Neutrophil (primary cell): ENCODE measurements at regions not wholly inside any gene's neighbourhood (a gene's known extent, or its start where the extent isn't known, plus 50 kb on each side); places are given as distances from the start of the nearest gene placed in this dataset.
"Not testable (repeated sequence)": the region's sequence is repeated elsewhere in the genome, so short reads cannot be mapped to it uniquely, and the experiment has no call there.

ENCODE experiments used
- H3K27ac ChIP-seq: fragments of 200-600 bp; sonication (generic); 2 replicates; pipeline ENCODE4 v1.5.1; 2016; ENCODE audit warnings: mild to moderate bottlenecking, moderate library complexity
- H3K27me3 ChIP-seq: fragments of 200-600 bp; sonication (generic); 2 replicates; pipeline ENCODE4 v1.6.0; 2016; ENCODE audit warnings: mild to moderate bottlenecking
- H3K36me3 ChIP-seq: fragments of 200-600 bp; sonication (generic); 2 replicates; pipeline ENCODE4 v1.5.1; 2017
- H3K4me1 ChIP-seq, 2 experiments: fragments of 200-600 bp in 1 of 2; sonication (generic) in 1 of 2; 1 replicate in 1 of 2; 2 replicates in 1 of 2; pipeline versions ENCODE4 v1.5.1 to v1.6.1; 2013 to 2016; ENCODE audit warnings: low read depth in 1 of 2, low read length in 1 of 2, mild to moderate bottlenecking in 1 of 2, moderate library complexity in 1 of 2; ENCODE audit not compliant: control insufficient read depth in 1 of 2, insufficient read depth in 1 of 2
- H3K4me3 ChIP-seq, 2 experiments: fragments of 200-600 bp in 1 of 2; sonication (generic) in 1 of 2; 1 replicate in 1 of 2; 2 replicates in 1 of 2; pipeline ENCODE4 v1.5.1; 2013 to 2016; ENCODE audit warnings: low read depth in 1 of 2, low read length in 1 of 2, mild to moderate bottlenecking in 1 of 2, moderate library complexity in 1 of 2
- H3K9me3 ChIP-seq: fragments of 200-600 bp; sonication (generic); 2 replicates; pipeline ENCODE4 v1.5.1; 2016
- CTCF ChIP-seq: fragments of 200-600 bp; sonication (generic); IDR thresholded peaks from 2 replicates; pipeline ENCODE4 v1.5.1; 2016; ENCODE audit warnings: antibody characterized with exemption

GRCh38 chr6:140155451-140156126 is 781.1 kb upstream of the CITED2 start:
- H3K27me3 ChIP-seq = no peaks in the 10 kb centered on the region
- H3K36me3 ChIP-seq = no peaks in the 10 kb centered on the region
- H3K27ac ChIP-seq = no peak overlapping the region
- no peak for TF ChIP-seq CTCF
- no peaks in the 10 kb centered on the region for H3K9me3 ChIP-seq
- no peak overlapping the region for H3K4me3 ChIP-seq
- H3K4me1 ChIP-seq = no peaks in the 10 kb centered on the region

DNA sequence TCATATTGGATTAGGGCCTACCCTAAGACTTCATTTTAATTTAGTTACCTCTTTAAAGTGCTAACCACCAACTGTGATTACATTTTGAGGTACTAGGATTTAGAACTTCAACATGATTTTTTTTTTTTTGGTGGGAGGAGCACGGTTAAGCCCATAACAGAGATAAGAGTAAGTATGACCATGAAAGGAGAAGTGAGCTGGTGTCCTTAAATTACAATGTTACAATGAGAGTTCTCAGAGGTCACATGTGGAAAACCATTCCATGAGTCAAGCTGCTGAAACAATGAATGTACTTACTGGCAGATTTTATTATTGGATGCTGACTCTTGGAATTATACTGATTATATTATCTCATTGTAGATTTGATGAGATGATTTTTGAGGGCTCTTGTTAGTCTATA is 779.3 kb upstream of the CITED2 start:
- no peak overlapping the region for H3K27ac ChIP-seq
- no peak for TF ChIP-seq CTCF

DNA sequence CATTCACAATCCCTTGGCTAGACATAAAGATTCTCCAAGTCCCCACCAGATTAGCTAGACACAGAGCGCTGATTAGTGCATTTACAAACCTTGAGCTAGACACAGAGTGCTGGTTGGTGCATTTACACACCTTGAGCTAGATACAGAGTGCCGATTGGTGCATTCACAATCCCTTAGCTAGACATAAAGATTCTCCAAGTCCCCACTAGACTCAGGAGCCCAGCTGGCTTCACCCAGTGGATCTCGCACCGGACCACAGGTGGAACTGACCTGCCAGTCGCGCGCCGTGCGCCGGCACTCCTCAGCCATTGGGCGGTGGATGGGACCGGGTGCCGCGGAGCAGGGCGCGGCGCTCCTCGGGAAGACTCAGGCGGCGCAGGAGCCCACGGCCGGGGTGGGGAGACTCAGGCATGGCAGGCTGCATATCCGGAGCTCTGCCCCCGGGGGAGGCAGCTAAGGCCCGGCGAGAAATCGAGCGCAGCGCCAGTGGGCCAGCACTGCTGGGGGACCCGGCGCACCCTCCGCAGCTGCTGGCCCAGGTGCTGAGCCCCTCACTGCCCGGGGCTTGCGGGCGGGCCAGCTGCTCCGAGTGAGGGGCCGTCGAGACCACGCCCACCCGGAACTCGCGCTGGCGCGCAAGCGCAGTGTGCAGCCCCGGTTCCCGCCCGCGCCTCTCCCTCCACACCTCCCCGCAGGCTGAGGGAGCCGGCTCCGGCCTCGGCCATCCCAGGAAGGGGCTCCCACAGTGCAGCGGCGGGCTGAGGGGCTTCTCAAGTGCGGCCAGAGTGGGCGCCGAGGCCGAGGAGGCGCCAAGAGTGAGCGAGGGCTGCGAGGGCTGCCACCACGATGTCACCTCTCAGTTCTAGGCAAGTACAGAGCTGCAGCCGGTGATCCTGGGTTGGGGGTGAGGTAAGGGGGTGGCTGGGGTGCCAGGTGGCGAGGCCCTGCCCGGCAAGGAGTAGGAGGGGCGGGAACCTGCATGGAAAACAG is 773.7 kb upstream of the CITED2 start:
- not testable (repeated sequence) for H3K27ac ChIP-seq, H3K27me3 ChIP-seq, H3K4me1 ChIP-seq, H3K4me3 ChIP-seq, H3K36me3 ChIP-seq, H3K9me3 ChIP-seq

More for the DNA sequence above, 779.3 kb upstream of the CITED2 start:
- Histone ChIP-seq H3K4me1 (no peaks in the 10 kb centered on the region), H3K9me3 (no peaks in the 10 kb centered on the region), H3K36me3 (no peaks in the 10 kb centered on the region), H3K27me3 (no peaks in the 10 kb centered on the region), H3K4me3 (no peak overlapping the region)

DNA sequence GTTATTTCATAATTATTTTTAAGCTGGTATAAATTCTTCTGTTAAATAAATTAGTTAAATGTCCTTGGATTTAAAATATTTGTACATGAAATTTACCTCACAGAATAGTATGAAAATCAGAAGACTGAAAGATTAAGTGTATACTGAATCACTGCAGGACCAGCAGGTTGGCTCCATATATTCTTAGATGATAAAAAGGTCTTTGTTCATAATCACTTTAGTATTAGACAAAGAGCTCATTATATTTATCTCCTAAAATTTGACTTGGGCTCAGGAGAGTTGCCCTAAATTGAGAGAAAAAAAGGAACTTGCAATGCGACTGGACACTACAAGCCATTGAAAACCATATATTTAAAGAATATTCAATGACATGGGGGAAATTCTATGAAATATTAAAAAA is 766.4 kb upstream of the CITED2 start:
- H3K9me3 ChIP-seq = no peaks in the 10 kb centered on the region
- H3K27me3 ChIP-seq = no peaks in the 10 kb centered on the region
- TF ChIP-seq CTCF = no peak
- no peaks in the 10 kb centered on the region for H3K36me3 ChIP-seq
- H3K27ac ChIP-seq = no peak overlapping the region
- H3K4me1 ChIP-seq = no peaks in the 10 kb centered on the region
- no peak overlapping the region for H3K4me3 ChIP-seq

GRCh38 chr6:140138311-140139010 is 764.0 kb upstream of the CITED2 start:
- Histone ChIP-seq H3K27me3 (no peaks in the 10 kb centered on the region), H3K9me3 (no peaks in the 10 kb centered on the region), H3K36me3 (no peaks in the 10 kb centered on the region), H3K4me1 (no peaks in the 10 kb centered on the region), H3K4me3 (no peak overlapping the region), H3K27ac (no peak overlapping the region)
- no peak for TF ChIP-seq CTCF
